Posterior cingulate gyrus (tissue), 11 donors: ENCODE measurements at regions not wholly inside any gene's neighbourhood (a gene's known extent, or its start where the extent isn't known, plus 50 kb on each side); places are given as distances from the start of the nearest gene placed in this dataset.
"Not testable (repeated sequence)": the region's sequence is repeated elsewhere in the genome, so short reads cannot be mapped to it uniquely, and the experiment has no call there.

Experiments
- DNase-seq, 10 donors: peaks; one replicate each; pipeline versions ENCODE4 v3.0.0 to v3.0.0-alpha.2; 2020 to 2021; ENCODE audit warnings: mixed read lengths in 3 of 10
- intact Hi-C: fragments of 100-400 bp; cut with DNase I; formaldehyde crosslinking; loops from one replicate; pipeline ENCODE4 v1.15.1; 2023

DNA sequence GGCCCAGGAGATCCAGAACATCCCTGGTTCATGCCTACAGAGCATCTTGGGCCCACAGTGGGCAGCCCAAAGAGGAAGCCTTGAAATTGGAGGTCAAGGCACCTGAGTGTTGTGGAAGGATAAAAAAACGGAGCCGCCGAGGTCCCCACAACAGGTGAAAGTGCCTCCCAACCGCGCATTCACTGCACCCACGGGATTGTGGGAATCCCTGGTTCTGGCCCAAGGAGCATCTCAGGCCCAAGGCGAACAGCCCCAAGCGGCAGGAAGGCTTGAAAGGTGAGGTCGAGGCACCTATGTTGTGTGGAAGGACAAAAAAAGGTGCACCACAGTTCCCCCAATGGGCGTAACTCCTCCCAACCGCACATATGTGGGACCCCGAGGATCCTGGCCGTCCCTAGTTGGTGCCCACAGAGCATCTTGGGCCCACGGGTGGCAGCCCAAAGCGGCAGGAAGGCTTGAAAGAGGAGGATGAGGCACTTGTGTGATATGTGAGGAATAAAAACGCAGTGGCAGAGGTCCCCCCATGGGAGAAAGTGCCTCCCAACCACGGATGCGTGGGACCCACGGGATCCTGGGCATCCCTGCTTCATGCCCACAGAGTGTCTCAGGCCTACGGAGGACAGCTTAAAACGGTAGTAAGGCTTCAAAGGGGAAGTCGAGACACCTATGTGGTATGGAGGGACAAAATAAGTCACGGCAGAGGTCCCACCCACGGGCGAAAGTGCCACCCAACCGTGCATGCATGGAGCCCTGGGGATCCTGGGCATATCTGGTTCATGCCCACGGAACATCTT is 583.9 kb downstream of the ALG10 start:
- intact Hi-C loops = no loop called here
- DNase-seq = peak in 4 of 10 donors; percentile 12 to 59 (median 48)

DNA sequence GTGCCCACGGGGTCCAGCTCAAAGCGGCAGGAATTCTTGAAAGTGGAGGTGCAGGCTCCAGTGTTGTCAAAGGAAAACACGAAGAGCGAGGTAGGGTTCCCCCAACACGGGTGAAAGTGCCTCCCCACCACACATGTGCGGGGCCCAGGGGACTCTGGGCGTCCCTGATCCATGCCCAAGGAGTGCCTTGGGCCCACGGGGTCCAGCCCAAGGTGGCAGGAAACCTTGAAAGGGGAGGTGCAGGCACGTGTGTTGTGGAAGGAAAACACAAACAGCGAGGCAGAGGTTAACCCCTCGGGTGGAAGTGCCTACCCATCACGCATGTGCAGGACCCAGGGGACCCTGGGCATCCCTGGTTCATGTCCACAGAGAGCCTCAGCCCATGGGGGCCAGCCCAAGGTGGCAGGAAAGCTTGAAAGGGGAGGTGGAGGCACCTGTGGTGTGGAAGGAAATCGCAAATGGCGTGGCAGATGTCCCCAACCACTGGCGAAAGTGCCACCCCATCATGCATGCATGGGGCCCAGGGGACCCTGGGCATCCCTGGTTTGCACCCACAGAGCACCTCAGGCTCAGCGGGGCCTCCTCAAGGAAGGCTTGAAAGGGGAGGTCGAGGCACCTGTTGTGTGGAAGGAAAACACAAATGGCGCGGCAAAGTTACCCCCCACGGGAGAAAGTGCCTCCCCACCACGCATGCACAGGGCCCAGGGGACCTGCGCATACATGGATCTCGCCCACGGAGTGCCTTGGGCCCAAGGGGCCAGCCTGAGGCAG is 584.6 kb downstream of the ALG10 start:
- peak in 4 of 10 donors; percentile 15 to 62 (median 36) for DNase-seq
- intact Hi-C loops = no loop called here

DNA sequence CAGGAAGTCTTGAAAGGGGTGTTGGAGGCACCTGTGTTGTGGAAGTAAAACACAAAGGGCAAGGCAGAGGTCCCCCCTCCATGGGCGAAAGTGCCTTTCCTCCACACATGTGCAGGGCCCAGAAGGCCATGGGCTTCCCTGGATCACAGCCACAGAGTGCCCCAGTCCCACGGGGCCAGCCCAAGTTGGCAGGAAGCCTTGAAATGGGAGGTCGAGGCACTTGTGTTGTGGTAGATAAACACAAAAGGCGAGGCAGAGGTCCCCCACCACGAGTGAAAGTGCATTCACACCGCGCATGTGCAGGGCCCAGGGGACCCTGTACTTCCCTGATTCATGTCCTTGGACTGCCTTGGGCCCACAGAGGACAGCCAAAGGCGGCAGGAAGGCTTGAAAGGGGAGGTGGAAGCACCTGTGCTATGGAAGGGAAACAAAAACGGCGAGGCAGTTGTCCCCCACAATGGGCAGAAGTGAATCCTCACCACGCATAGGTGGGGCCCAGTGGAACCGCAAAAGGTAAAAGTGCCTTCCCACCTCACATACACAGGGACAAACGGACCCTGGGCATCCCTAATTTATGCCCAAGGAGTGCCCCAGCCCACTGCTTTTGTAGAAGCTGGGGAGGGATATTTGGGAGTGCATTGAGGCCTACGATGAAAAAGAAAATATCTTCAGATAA is 585.4 kb downstream of the ALG10 start:
- peak in 4 of 10 donors; percentile 18 to 49 (median 43) for DNase-seq
- intact Hi-C loops = no loop called here

DNA sequence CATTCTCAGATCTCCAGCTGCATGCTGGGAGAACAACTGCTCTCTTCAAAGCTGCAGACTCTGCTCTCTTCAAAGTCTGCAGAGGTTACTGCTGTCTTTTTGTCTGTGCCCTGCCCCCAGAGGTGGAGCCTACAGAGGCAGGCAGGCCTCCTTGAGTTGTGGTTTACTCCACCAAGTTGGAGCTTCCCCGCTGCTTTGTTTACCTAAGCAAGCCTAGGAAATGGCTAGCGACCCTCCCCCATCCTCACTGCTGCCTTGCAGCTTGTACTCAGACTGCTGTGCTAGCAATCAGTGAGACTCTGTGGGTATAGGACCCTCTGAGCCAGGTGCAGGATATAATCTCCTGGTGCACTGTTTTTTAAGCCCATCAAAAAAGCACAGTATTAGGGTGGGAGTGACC is 591.7 kb downstream of the ALG10 start:
- intact Hi-C loops = not testable (repeated sequence)
- DNase-seq = peak in 1 of 10 donors; percentile 4

DNA sequence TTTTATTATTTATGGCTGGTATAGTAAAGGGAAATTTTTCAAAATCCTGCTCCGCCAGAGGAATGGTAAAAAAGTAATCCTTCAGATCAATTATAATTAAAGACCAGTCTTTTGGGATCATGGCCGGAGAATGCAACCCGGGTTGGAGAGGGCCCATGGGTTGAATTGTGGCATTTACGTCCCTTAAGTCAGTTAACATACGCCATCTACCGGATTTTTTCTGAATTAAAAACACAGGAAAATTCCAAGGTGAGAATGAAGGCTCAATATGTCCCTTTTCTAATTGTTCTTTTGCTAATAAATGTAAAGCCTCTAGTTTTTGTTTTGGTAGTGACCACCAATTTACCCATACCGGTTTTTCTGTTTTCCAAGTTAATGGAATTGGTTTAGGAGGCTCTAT is 602.8 kb downstream of the ALG10 start:
- no peak for DNase-seq
- intact Hi-C loops = no loop called here

DNA sequence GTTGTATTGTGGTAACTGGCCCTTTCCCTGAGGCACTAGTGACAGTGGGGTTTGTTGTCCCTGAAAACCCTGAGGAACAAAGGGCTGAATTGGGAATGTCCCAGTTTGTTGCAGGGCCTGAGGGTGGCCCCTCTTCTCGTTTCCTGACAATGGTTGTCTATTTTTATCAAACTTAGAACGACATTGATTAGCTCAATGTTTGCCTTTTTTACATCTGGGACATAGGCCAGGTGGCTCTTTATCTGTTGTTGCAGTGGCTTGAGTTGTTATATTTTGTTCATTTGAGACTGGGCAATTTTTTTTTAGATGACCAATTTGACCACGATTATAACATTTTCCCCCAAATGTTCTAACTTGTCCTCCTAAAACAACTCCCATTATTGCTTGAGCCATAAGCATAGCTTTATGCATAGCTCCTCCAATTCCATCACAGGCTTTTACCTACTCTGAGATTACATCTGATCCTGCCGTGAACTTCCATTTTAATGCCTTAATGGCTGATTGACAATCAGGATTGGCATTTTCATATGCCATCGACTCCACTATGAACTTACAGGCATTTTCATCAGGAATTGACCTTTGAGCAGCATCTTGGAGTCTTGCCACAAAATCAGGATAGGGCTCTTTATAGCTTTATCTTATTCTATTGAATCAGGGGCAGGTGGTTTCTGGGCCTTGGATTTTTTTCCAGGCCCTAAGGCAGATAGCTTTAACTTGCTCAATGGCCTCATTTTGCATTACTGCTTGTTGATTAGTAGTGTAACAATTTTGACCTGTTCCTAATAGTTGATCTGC is 604.3 kb downstream of the ALG10 start:
- intact Hi-C loops = no loop called here
- DNase-seq = no peak
